ENCODE measurements at regions not wholly inside any gene's neighbourhood (a gene's known extent, or its start where the extent isn't known, plus 50 kb on each side); places are given as distances from the start of the nearest gene placed in this dataset.

DNA sequence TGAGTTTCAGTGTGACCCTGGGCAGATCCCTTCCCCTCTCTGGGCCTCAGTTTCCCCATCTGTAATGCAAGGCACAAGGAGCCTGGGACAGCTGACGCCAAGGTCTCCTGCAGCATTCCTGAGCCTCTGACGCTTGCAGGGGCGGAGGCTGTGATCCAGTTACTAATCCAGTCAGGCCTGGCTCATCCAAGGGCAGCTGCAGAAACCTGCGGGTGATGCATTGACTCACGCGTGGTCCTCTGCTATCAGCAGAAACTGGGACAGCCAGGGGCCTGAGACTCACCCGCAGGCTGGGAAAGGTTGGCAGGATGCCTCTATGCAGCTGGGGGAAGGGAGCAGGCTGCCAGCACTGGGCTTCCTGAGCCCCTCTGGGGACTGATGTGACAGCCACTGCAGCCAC lies 65.0 kb upstream of the SIRPA start:
- H3K27me3 Mint-ChIP-seq, result peaks cover 5% of the 10 kb centered on the region
- H3K4me1 Mint-ChIP-seq, result no peaks in the 10 kb centered on the region
- H3K4me3 Mint-ChIP-seq, result no peak overlapping the region
- no peaks in the 10 kb centered on the region for H3K36me3 Mint-ChIP-seq
- no peak overlapping the region for H3K27ac Mint-ChIP-seq
- no peaks in the 10 kb centered on the region for H3K9me3 Mint-ChIP-seq

DNA sequence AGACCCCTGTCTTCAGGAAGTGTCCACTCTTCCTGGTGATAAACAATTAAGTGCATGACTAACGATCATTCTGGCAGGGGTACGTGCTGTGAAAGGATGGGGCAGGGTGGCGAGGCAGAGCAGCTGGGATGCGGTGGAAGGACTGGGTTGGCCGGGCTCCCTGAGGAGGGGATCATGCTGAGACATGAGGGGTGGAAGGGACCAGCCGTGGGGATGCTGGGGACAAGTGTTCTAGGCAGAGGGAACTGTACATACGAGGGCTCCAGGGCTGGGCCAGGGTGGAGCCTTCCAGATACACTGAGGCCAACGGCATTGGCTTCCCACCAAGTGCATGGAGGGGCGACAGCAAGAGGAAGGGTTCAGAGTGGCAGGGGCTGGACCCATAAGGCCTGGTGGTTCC lies 65.7 kb upstream of the SIRPA start:
- Mint-ChIP-seq H3K27me3 (peaks cover 5% of the 10 kb centered on the region), H3K27ac (no peak overlapping the region), H3K9me3 (no peaks in the 10 kb centered on the region), H3K36me3 (peaks cover 2% of the 10 kb centered on the region), H3K4me3 (no peak overlapping the region), H3K4me1 (no peaks in the 10 kb centered on the region)

DNA sequence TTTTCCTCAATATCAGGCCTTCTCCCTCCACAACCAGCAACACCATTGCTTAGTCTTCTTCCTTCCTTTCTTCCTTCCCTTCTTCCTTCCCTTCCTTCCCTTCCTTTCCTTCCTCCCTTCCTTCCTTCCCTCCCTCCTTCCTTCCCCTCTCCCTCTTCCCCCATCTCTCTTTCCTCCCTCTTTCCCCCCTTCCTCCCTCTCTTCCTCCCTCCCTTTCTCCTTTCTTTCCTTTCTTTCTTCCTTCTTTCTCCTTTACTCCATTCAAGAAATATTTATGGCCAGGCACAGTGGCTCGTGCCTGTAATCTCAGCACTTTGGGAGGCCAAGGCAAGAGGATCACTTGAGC lies 66.4 kb upstream of the SIRPA start:
- Mint-ChIP-seq H3K27ac (no peak overlapping the region), H3K36me3 (peaks cover 2% of the 10 kb centered on the region), H3K4me1 (no peaks in the 10 kb centered on the region), H3K9me3 (peaks cover 6% of the 10 kb centered on the region), H3K4me3 (no peak overlapping the region), H3K27me3 (peaks cover 8% of the 10 kb centered on the region)

DNA sequence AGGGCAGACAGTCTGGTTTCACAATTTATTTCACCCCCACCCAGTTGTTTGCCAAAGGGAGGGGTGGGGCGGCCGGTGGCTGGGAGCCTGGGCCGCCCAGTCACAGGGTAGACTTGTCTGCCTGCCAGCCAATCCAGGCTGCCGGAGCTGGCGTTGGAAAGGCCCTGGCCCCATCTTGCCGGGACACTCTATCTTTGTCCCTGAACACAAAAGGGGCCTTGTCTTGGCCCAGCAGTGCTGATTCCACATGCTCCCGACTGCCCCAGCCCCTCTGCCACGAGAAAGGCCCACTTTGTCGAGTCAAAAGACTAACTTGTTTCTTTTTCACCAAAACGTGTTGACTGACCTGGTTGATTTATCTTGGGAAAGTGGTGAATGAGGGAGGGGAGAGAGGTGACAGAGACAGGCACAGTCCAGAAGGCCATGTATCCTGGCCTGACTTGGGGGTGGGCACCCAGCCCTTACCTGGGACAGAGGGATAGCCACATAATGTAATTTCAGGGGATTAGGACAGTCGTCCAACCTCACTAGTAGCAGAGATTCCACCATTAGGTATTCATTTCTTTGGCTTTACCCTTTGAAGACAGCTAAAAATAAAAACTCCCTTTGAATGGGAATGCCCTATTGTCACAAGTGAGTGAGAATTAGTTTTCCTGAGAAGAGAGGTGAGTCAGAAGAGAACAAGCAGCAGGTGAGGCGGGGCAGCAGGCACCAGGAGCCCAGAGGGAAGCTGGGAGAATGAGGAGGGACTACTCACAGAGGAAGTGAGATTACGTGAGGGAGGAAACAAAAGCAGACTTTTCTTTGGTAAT lies 67.0 kb upstream of the SIRPA start:
- peaks cover 5% of the 10 kb centered on the region for H3K36me3 Mint-ChIP-seq
- H3K4me1 Mint-ChIP-seq, result no peaks in the 10 kb centered on the region
- no peak overlapping the region for H3K27ac Mint-ChIP-seq

DNA sequence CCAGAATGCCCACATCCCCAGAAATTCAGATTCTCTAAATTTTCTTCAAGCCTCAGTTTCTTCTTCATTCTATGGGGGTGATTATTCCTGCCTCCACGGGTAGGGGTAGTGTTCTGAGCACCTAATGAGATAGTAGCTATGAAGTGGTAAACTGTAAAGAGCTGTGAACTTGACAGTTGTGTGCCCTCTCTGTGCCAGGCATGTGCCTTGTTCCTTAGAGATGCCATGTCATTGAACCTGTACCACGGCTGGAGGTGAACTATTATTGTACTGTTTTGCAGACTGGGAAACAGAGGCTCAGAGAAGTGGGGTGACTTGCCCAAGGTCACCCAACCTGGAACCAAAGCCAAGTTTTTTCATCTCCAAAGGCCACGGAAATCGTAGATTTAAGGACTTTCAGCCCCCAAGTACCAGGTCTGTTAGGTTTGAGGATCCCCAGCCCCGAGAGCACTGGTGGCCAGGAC lies 67.7 kb upstream of the SIRPA start:
- peaks cover 10% of the 10 kb centered on the region for H3K9me3 Mint-ChIP-seq
- H3K4me3 Mint-ChIP-seq, result no peak overlapping the region
- peaks cover 5% of the 10 kb centered on the region for H3K36me3 Mint-ChIP-seq
- H3K27ac Mint-ChIP-seq, result no peak overlapping the region
- H3K27me3 Mint-ChIP-seq, result peaks cover 8% of the 10 kb centered on the region
- H3K4me1 Mint-ChIP-seq, result no peaks in the 10 kb centered on the region

More for the DNA sequence above, 67.0 kb upstream of the SIRPA start:
- Mint-ChIP-seq H3K9me3 (peaks cover 8% of the 10 kb centered on the region), H3K4me3 (no peak overlapping the region), H3K27me3 (peaks cover 8% of the 10 kb centered on the region)

DNA sequence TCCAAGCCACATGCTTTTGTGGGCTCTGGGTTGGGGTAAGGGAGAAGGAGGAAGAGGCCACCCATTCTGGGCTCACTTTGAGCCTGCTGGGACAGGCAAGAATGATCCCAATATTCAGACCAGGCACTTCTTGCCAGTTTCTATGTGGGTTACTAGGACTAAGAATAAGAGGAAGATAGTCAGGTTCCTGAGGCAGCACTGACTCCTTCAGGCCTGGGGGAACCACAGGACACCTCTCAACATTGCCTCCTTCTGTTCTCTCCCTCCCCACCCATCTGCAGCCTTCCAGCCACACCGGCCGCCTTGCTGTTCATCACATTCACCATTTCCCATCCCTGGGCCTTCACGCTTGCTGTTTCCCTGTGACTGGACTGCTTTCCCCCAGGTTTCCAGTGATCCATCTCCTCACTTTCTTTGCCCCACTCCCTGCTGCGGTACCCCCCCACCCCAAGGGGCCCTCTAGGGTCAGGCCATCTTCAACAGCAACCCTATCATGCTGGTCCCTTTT lies 69.2 kb upstream of the SIRPA start:
- Mint-ChIP-seq H3K36me3 (peaks cover 10% of the 10 kb centered on the region), H3K4me1 (no peaks in the 10 kb centered on the region), H3K27me3 (peaks cover 10% of the 10 kb centered on the region), H3K9me3 (peaks cover 17% of the 10 kb centered on the region), H3K27ac (no peak overlapping the region), H3K4me3 (no peak overlapping the region)

DNA sequence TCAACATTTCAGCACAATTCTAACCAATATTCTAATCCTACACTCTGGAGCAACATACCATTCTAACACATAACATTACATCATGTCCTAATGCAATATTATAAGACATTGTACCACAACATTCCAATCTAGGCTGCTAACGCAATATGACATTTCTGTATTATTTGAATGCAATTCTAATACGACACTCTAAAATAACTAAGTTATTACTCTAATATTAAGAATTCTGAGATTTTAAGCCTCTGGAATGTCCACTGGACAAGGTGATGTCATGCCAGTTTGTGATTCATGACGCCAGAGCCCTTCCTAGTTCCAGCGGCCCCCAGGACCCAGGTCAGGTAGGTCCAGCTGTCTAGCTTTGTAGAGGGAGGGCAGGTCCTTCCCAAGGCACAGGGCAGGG lies 69.7 kb upstream of the SIRPA start:
- Mint-ChIP-seq H3K9me3 (peaks cover 17% of the 10 kb centered on the region), H3K27me3 (peaks cover 10% of the 10 kb centered on the region), H3K4me1 (no peaks in the 10 kb centered on the region), H3K4me3 (no peak overlapping the region), H3K36me3 (peaks cover 10% of the 10 kb centered on the region), H3K27ac (no peak overlapping the region)

DNA sequence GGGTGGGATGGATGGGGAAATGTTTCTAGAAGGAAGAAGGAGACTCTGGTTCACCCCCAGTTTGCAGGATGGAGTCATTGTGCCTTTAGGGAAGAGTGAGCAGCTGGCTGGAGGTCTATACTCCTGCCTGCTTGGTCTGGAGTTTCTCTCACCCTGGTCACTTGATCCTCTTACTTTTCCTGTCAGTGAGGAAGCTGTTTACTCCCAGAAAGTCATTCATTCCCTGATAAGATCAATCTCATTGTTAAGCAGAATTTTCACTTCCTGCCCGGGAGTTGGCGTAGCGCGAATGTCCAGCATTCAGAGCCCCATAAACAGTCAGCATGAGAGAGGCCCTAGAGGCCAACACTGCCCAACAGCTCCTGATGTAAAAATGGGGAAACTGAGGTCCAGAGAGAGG lies 70.4 kb upstream of the SIRPA start:
- Mint-ChIP-seq H3K4me3 (no peak overlapping the region), H3K27ac (no peak overlapping the region), H3K36me3 (peaks cover 10% of the 10 kb centered on the region), H3K9me3 (peaks cover 17% of the 10 kb centered on the region), H3K4me1 (no peaks in the 10 kb centered on the region), H3K27me3 (peaks cover 15% of the 10 kb centered on the region)

DNA sequence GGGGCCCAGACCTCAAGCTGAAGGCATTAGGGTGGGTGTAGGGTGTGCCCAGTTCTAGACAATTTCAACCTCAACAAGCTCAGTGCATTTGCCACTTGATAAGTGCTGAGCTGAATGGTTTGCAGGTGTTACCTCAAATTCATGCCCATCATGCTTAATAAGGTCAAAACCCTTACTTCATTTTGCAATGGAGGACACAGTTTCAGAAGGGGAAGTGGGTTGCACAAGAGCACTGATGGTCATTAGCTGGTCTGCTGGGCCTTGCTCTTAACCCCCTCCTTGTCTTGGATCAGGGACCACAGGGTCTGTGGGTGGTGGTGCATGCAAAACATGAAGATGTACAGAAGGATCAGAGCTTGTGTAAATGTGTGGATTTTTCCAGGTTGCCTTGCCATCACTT lies 71.0 kb upstream of the SIRPA start:
- Mint-ChIP-seq H3K4me3 (no peak overlapping the region), H3K27me3 (peaks cover 16% of the 10 kb centered on the region), H3K27ac (no peak overlapping the region), H3K4me1 (no peaks in the 10 kb centered on the region), H3K36me3 (peaks cover 10% of the 10 kb centered on the region), H3K9me3 (peaks cover 17% of the 10 kb centered on the region)

DNA sequence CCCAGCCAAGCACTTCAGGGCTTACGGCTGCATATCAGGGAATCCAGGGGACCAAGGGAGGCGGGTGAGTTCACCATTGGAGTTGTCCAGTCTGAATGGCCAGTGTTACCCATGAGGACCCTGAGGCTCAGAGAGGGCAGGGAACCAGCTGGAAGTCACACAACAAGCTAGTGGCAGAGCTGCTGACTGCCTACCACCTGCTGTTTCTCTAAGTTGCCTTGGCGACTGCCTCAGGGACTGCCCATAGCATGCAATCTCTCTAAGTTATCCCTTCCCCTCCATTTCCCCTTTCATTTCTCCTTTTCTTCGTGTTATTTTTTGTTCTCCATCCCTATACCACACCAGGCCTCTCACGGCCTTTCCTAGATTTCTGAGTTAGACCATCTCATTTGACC lies 71.8 kb upstream of the SIRPA start:
- H3K4me1 Mint-ChIP-seq, result no peaks in the 10 kb centered on the region

DNA sequence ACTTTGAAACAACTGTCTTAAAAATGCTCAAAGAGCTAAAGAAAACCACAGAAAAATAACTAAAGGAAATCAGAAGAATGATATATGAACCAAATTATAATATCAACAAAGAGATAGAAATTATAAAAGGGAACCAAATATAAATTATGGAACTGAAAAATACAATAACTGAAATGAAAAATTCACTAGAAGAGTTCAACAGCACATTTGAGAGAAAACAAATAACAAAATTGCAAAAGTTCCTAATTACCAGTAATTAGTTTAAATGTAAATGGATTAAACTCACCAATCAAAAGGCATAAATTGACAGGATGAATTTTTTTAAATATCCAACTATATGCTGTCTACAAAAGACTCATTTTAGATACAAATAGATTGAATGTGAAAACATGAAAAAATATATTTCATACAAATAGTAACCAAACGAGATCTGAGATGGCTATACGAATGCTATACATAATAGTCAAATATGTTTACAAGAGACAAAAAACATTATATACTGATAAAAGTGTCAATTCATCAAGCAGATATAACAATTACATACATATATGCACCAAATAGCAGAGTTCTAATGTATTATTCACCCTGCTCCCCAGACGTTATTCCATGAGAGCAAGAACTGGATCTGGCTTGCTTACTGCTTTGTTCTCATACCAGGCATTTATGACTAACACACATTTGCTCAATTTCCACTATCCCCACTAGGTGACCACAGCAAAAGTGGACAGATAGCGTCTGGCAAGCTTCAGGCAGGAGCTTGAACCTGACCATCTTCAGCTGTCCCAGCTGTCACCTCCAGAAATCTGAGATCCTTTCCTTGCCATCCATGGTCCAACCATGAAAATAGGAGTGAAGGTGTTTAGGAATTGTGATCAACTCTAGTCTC lies 72.4 kb upstream of the SIRPA start:
- Mint-ChIP-seq H3K4me1 (peaks cover 4% of the 10 kb centered on the region), H3K4me3 (no peak overlapping the region), H3K9me3 (peaks cover 17% of the 10 kb centered on the region), H3K36me3 (peaks cover 10% of the 10 kb centered on the region), H3K27ac (no peak overlapping the region), H3K27me3 (peaks cover 14% of the 10 kb centered on the region)

More for the DNA sequence above, 71.8 kb upstream of the SIRPA start:
- Mint-ChIP-seq H3K27ac (no peak overlapping the region), H3K9me3 (peaks cover 17% of the 10 kb centered on the region), H3K36me3 (peaks cover 10% of the 10 kb centered on the region), H3K4me3 (no peak overlapping the region), H3K27me3 (peaks cover 16% of the 10 kb centered on the region)

DNA sequence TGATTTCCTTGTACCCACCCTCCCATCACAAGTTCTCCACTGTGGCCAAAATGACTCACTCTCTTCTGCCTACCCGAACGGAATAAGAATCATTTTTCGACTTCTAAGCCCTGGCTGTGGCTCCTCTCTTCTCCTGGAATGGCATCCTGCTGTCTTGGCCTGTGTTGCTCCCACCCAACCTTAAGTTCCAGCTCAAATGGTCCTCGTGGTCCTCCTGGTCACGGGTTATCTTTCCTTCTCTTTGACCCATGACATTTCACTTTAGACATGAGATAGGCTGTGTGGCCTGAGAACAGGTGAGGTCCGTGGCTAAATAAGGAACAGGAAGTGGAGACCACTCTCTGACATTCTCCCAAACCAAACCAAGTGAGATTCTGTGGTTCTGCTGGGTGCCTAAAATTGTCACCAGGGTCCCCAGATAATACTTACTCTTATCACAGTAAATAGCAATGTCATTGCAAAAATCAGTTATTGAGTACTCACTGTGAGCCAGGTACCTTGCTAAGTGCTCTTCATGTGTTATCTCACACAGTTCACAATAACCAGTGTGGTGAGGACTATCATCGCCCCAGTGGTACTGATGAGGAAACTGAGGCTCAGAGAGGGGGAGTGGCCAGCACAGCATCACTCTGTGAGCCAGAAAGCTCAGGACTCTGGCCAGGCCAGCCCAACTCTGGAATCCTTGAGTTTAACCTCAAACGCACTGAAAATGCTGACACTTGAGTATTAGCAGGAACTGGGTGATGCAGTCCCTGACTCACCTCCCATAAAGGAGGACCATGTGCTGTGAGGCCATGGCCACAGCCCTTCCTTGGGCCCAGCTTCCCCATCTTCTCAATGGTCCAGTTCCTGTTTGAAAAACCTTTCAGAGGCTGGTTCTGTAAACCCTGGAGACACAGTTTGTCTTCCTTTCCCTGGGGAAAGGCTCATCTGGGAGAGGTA lies 74.8 kb upstream of the SIRPA start:
- H3K4me1 Mint-ChIP-seq, result peaks cover 18% of the 10 kb centered on the region
- no peak overlapping the region for H3K4me3 Mint-ChIP-seq
- H3K27ac Mint-ChIP-seq, result no peak overlapping the region
- H3K27me3 Mint-ChIP-seq, result peaks cover 18% of the 10 kb centered on the region
- H3K36me3 Mint-ChIP-seq, result peaks cover 10% of the 10 kb centered on the region
- H3K9me3 Mint-ChIP-seq, result peaks cover 17% of the 10 kb centered on the region

DNA sequence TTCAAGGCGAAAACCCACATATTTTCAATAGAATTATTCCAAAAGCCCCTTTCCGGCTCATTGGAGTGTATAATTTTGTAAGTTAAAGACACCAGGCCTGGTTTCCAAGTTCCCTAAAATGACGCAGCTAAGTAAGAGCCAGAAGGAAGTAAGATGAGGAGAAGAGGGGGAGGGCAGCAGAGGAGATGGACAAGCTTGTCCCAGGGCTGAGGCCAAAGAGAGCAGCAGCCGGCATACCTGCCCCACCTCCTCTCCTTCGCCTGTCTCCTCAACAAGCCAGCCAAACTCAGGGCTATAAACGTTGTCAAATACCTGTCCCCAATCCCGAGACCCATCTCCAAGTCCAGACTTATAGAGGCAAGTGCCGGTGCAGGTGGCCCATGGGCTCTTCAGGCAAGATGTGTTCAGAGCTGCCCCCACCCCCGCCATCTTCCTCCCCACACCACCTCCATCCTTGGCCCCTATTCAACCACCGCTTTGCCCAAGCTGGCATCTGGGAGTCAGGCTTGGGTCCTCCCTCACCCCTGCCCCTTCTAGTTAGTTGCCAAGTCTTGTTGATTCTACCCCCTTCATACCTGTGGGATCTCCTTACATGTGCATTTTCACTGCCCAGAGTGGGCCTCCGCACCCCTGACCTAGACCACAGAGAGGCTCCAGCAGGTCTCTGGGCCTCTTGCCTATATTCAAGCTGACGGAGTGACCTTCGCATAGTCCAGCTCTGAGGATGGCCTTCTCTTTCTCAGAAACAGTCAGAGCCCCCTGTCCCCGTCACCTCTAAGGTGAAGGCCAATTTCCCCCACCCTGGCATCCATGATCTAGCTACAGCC lies 75.7 kb upstream of the SIRPA start:
- H3K27me3 Mint-ChIP-seq, result peaks cover 18% of the 10 kb centered on the region
- peaks cover 17% of the 10 kb centered on the region for H3K9me3 Mint-ChIP-seq
- H3K36me3 Mint-ChIP-seq, result peaks cover 8% of the 10 kb centered on the region
- no peak overlapping the region for H3K4me3 Mint-ChIP-seq
- peaks cover 18% of the 10 kb centered on the region for H3K4me1 Mint-ChIP-seq
- no peak overlapping the region for H3K27ac Mint-ChIP-seq

DNA sequence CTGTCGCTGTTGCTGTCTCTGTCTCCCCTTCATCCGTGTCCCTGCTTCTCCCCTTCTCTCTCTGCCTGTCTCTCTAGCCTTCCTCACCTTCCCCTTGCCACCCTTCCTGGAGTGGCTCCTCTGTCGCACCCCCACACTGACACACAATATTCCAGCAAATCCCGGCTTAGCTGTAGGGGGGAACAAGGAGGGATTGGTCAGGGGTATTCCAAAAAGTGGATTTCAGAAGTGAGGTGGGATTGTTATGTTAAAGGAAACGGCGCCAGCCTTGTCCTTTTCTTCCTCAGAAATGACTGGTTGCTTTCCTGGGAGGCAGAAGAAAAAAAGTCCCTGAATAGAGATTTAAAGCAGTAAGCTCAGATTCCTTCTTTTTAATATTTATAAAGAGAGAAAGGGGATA lies 76.3 kb upstream of the SIRPA start:
- Mint-ChIP-seq H3K27ac (no peak overlapping the region), H3K4me1 (peaks cover 18% of the 10 kb centered on the region), H3K36me3 (peaks cover 8% of the 10 kb centered on the region), H3K27me3 (peaks cover 15% of the 10 kb centered on the region), H3K9me3 (peaks cover 12% of the 10 kb centered on the region), H3K4me3 (no peak overlapping the region)

Measured in activated naive CD4-positive, alpha-beta T cell treated with anti-CD3 and anti-CD28 coated beads, Interleukin-2, amount 50 U/mL, for 24 hours (primary cell).